OCI-LY7 (cell line): ENCODE measurements at regions not wholly inside any gene's neighbourhood (a gene's known extent, or its start where the extent isn't known, plus 50 kb on each side); places are given as distances from the start of the nearest gene placed in this dataset.

ENCODE experiments used
- BruUV-seq: library from RNA; stranded (reverse); fragments of 400-500 nt; replicated peaks from 2 replicates; lab custom pipeline; 2021; lab: Mats Ljungman, UMichigan
- CTCF ChIA-PET: fragments of 300-600 bp; sonication (Branson Sonifier 250); formaldehyde crosslinking; loops from one replicate; lab custom pipeline; 2022; ENCODE audit warnings: antibody characterized with exemption; ENCODE audit not compliant: unreplicated experiment; lab: Charles Lee
- POLR2A ChIA-PET: fragments of 300-600 bp; sonication (Branson Sonifier 250); formaldehyde crosslinking; loops from one replicate; lab custom pipeline; 2022; ENCODE audit warnings: antibody characterized with exemption; lab: Charles Lee
- DNase-seq: peaks from one replicate; pipeline ENCODE4 v3.0.0-alpha.2; 2015; ENCODE audit warnings: low spot score
- H2AFZ ChIP-seq: fragments of 200-600 bp; sonication (generic), shearing (Covaris generic); 2 replicates; pipeline ENCODE4 v1.6.1; 2014; ENCODE audit warnings: mild to moderate bottlenecking, antibody characterized with exemption, low read length, moderate library complexity
- H3K27ac ChIP-seq: fragments of 200-600 bp; sonication (generic); 2 replicates; pipeline ENCODE4 v1.5.1; 2014; ENCODE audit warnings: mixed run types, low read depth, mild to moderate bottlenecking, moderate library complexity, low read length, inconsistent platforms; ENCODE audit not compliant: poor library complexity, severe bottlenecking
- H3K36me3 ChIP-seq: fragments of 200-600 bp; sonication (generic); 2 replicates; pipeline ENCODE4 v1.6.1; 2014; ENCODE audit warnings: mild to moderate bottlenecking, antibody characterized with exemption, low read length, moderate library complexity, mixed read lengths; ENCODE audit not compliant: insufficient read depth
- H3K4me1 ChIP-seq: fragments of 200-600 bp; sonication (generic); 2 replicates; pipeline ENCODE4 v1.5.1; 2014; ENCODE audit warnings: mild to moderate bottlenecking, low read length; ENCODE audit not compliant: insufficient read depth, poor library complexity, severe bottlenecking
- H3K4me2 ChIP-seq: fragments of 200-600 bp; sonication (generic); 2 replicates; pipeline ENCODE4 v1.6.1; 2014; ENCODE audit warnings: mild to moderate bottlenecking, low read length
- H3K4me3 ChIP-seq: fragments of 200-600 bp; sonication (generic); 2 replicates; pipeline ENCODE4 v1.5.1; 2014; ENCODE audit warnings: mild to moderate bottlenecking, low read depth, low read length; ENCODE audit not compliant: poor library complexity, severe bottlenecking
- H3K79me2 ChIP-seq: fragments of 200-600 bp; sonication (generic); 2 replicates; pipeline ENCODE4 v1.6.1; 2016; ENCODE audit warnings: low read depth, mild to moderate bottlenecking, low read length, moderate library complexity, mixed read lengths; ENCODE audit not compliant: insufficient read depth
- H3K9me2 ChIP-seq: fragments of 200-600 bp; sonication (generic); 2 replicates; pipeline ENCODE4 v1.6.1; 2016; ENCODE audit warnings: mild to moderate bottlenecking, low read length, mixed read lengths; ENCODE audit not compliant: insufficient read depth
- H3K9me3 ChIP-seq: fragments of 200-600 bp; sonication (generic); 2 replicates; pipeline ENCODE4 v1.6.1; 2014; ENCODE audit warnings: mild to moderate bottlenecking, mixed run types, low read length, mixed read lengths
- H4K20me1 ChIP-seq: fragments of 200-600 bp; sonication (generic); 2 replicates; pipeline ENCODE4 v1.6.1; 2014; ENCODE audit warnings: mild to moderate bottlenecking, antibody characterized with exemption, low read length, moderate library complexity, mixed read lengths; ENCODE audit not compliant: insufficient read depth
- CTCF ChIP-seq: fragments of 200-600 bp; sonication (generic); conservative IDR thresholded peaks from 2 replicates; pipeline ENCODE4 v1.5.1; 2014; ENCODE audit warnings: mild to moderate bottlenecking, antibody characterized with exemption, low read length, moderate library complexity, mixed read lengths
- EZH2phosphoT487 ChIP-seq: fragments of 200-600 bp; sonication (generic); IDR thresholded peaks from 2 replicates; pipeline ENCODE4 v1.6.1; 2018; ENCODE audit warnings: low read depth, borderline replicate concordance, mild to moderate bottlenecking, mixed run types, antibody characterized with exemption, low read length, moderate library complexity, mixed read lengths
- intact Hi-C: fragments of 100-400 bp; cut with micrococcal nuclease; formaldehyde crosslinking; loops from one replicate; pipeline ENCODE4 v1.10.0; 2022; ENCODE audit not compliant: unreplicated experiment

GRCh38 chr1:29827801-29828525 is 591.6 kb downstream of the PTPRU start:
- H3K4me2 ChIP-seq: no peak overlapping the region
- H3K79me2 ChIP-seq: no peaks in the 10 kb centered on the region
- H4K20me1 ChIP-seq: no peaks in the 10 kb centered on the region
- DNase-seq: no peak
- H3K27ac ChIP-seq: no peak overlapping the region
- H2AFZ ChIP-seq: no peak overlapping the region
- H3K4me3 ChIP-seq: no peak overlapping the region
- H3K9me2 ChIP-seq: no peaks in the 10 kb centered on the region
- H3K4me1 ChIP-seq: no peaks in the 10 kb centered on the region
- CTCF ChIA-PET: no interaction called here
- no peak for TF ChIP-seq CTCF
- TF ChIP-seq EZH2phosphoT487: no peak
- intact Hi-C loops: no loop called here
- no peaks in the 10 kb centered on the region for H3K36me3 ChIP-seq
- no TSS peak for BruUV-seq
- H3K9me3 ChIP-seq: no peaks in the 10 kb centered on the region
- POLR2A ChIA-PET: no interaction called here

GRCh38 chr1:29827237-29827750 is 591.0 kb downstream of the PTPRU start:
- BruUV-seq: no TSS peak
- H2AFZ ChIP-seq: no peak overlapping the region
- no peak overlapping the region for H3K4me3 ChIP-seq
- POLR2A ChIA-PET: no interaction called here
- CTCF ChIA-PET: no interaction called here
- no peaks in the 10 kb centered on the region for H3K79me2 ChIP-seq
- DNase-seq: no peak
- no peaks in the 10 kb centered on the region for H3K4me1 ChIP-seq
- no peaks in the 10 kb centered on the region for H3K36me3 ChIP-seq
- H3K4me2 ChIP-seq: no peak overlapping the region
- TF ChIP-seq CTCF (no peak), EZH2phosphoT487 (no peak)
- no peaks in the 10 kb centered on the region for H3K9me2 ChIP-seq
- H4K20me1 ChIP-seq: no peaks in the 10 kb centered on the region
- H3K9me3 ChIP-seq: no peaks in the 10 kb centered on the region
- H3K27ac ChIP-seq: no peak overlapping the region
- intact Hi-C loops: no loop called here

- Histone ChIP-seq H3K9me2 (no peaks in the 10 kb centered on the region), H3K27ac (no peak overlapping the region), H3K4me3 (no peak overlapping the region), H4K20me1 (no peaks in the 10 kb centered on the region), H3K9me3 (no peaks in the 10 kb centered on the region), H3K4me2 (no peak overlapping the region), H3K79me2 (no peaks in the 10 kb centered on the region), H3K36me3 (no peaks in the 10 kb centered on the region), H3K4me1 (no peaks in the 10 kb centered on the region), H2AFZ (no peak overlapping the region)
- CTCF ChIA-PET: no interaction called here
- TF ChIP-seq EZH2phosphoT487: no peak
- TF ChIP-seq CTCF: no peak
- POLR2A ChIA-PET: no interaction called here
- no TSS peak for BruUV-seq
- DNase-seq: no peak
- intact Hi-C loops: no loop called here
These were observed 590.3 kb downstream of the PTPRU start for GRCh38 chr1:29826646-29827045.
